ENCODE measurements at regions not wholly inside any gene's neighbourhood (a gene's known extent, or its start where the extent isn't known, plus 50 kb on each side); places are given as distances from the start of the nearest gene placed in this dataset.

DNA sequence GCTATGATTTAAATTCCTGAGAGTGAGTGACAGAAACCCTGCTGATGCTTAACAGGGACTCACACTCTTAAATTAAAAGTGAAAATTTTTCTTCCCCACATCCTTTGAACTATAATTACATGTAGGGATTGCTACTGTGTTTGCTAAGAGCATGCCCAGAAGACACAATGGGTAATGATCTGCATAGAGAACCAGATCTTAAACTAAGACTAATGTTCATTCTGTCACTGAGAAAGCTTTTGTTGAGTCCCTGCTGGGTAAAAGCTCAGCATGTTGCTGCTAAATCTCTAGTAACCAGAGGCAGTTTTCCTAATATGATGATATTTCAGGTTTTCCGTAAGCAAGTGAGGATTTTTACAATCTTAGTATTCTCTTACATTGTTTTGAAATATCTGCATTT is 424.8 kb upstream of the SMC2 start:
- H3K27ac ChIP-seq (ENCODE audit: low read depth, low read length) = no peak overlapping the region
- H3K36me3 ChIP-seq (ENCODE audit: insufficient read depth, low read length) = no peaks in the 10 kb centered on the region
- TF ChIP-seq CTCF (IDR thresholded peaks at IDR 0.05; ENCODE audit: extremely low read depth, low read depth, low read length) = no peak
- H3K27me3 ChIP-seq (ENCODE audit: insufficient read depth, low read length) = no peaks in the 10 kb centered on the region
- H3K4me3 ChIP-seq (ENCODE audit: insufficient read depth, low read length) = no peak overlapping the region
- no peak for DNase-seq (ENCODE audit: insufficient read length, low spot score, missing footprints)
- no peaks in the 10 kb centered on the region for H3K79me2 ChIP-seq (ENCODE audit: insufficient read depth, low read length)
- H3K9me3 ChIP-seq (ENCODE audit: low read depth, low read length) = no peaks in the 10 kb centered on the region
- no peaks in the 10 kb centered on the region for H4K20me1 ChIP-seq (ENCODE audit: insufficient read depth, low read length)
- no peaks in the 10 kb centered on the region for H3K4me1 ChIP-seq (ENCODE audit: insufficient read depth, low read length)
- H3K4me2 ChIP-seq (ENCODE audit: insufficient read depth, low read length) = no peak overlapping the region
- H2AFZ ChIP-seq (ENCODE audit: low read length) = no peak overlapping the region

GRCh38 chr9:103674271-103674670 is 419.8 kb upstream of the SMC2 start:
- no peak for DNase-seq (ENCODE audit: insufficient read length, low spot score, missing footprints)
- no peak overlapping the region for H2AFZ ChIP-seq (ENCODE audit: low read length)
- no peaks in the 10 kb centered on the region for H3K36me3 ChIP-seq (ENCODE audit: insufficient read depth, low read length)
- H4K20me1 ChIP-seq (ENCODE audit: insufficient read depth, low read length) = no peaks in the 10 kb centered on the region
- no peaks in the 10 kb centered on the region for H3K9me3 ChIP-seq (ENCODE audit: low read depth, low read length)
- no peaks in the 10 kb centered on the region for H3K4me1 ChIP-seq (ENCODE audit: insufficient read depth, low read length)
- H3K4me3 ChIP-seq (ENCODE audit: insufficient read depth, low read length) = no peak overlapping the region
- TF ChIP-seq CTCF (IDR thresholded peaks at IDR 0.05; ENCODE audit: extremely low read depth, low read depth, low read length) = no peak
- H3K4me2 ChIP-seq (ENCODE audit: insufficient read depth, low read length) = no peak overlapping the region
- no peak overlapping the region for H3K27ac ChIP-seq (ENCODE audit: low read depth, low read length)
- no peaks in the 10 kb centered on the region for H3K79me2 ChIP-seq (ENCODE audit: insufficient read depth, low read length)
- H3K27me3 ChIP-seq (ENCODE audit: insufficient read depth, low read length) = no peaks in the 10 kb centered on the region

DNA sequence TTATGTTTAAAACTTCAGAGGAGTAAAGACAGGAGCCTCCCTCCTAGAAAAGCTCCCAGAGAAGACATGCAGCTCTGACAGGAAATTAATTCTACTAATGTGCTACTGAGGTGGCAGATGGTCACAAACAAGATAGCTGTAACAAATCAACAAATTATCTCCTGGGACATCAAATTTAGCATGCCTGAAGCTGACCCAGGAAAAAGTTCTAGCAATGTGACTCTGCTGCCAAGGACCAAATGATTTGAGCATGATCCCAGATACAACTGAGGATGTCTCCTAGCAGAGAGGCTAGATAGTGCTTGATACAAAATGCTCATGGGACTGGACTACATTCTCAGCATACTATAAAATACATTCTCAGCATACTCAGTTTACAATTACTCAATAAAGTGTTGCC is 413.5 kb upstream of the SMC2 start:
- no peaks in the 10 kb centered on the region for H4K20me1 ChIP-seq (ENCODE audit: insufficient read depth, low read length)
- H3K4me3 ChIP-seq (ENCODE audit: insufficient read depth, low read length) = no peak overlapping the region
- H3K27ac ChIP-seq (ENCODE audit: low read depth, low read length) = no peak overlapping the region
- no peak overlapping the region for H2AFZ ChIP-seq (ENCODE audit: low read length)
- H3K4me2 ChIP-seq (ENCODE audit: insufficient read depth, low read length) = no peak overlapping the region
- no peaks in the 10 kb centered on the region for H3K9me3 ChIP-seq (ENCODE audit: low read depth, low read length)
- no peaks in the 10 kb centered on the region for H3K36me3 ChIP-seq (ENCODE audit: insufficient read depth, low read length)
- H3K27me3 ChIP-seq (ENCODE audit: insufficient read depth, low read length) = no peaks in the 10 kb centered on the region
- H3K79me2 ChIP-seq (ENCODE audit: insufficient read depth, low read length) = no peaks in the 10 kb centered on the region
- no peak for DNase-seq (ENCODE audit: insufficient read length, low spot score, missing footprints)
- TF ChIP-seq CTCF (IDR thresholded peaks at IDR 0.05; ENCODE audit: extremely low read depth, low read depth, low read length) = no peak
- no peaks in the 10 kb centered on the region for H3K4me1 ChIP-seq (ENCODE audit: insufficient read depth, low read length)

DNA sequence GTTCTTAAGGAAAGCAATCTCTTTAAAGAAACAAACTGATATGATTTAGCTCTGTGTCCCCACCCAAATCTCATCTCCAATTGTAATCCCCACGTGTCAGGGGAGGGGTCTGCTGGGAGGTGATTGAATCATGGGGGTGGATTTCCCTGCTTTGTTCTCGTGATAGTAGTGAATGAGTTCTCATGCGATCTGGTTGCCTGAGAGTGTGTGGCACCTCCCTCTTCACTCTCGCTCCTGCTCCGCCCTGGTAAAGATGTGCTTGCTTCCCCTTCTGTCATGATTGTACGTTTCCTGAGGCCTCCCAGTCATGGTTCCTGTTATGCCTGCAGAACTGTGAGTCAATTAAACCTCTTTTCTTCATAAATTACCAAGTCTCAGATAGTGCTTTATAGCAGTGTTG is 412.7 kb upstream of the SMC2 start:
- no peak overlapping the region for H2AFZ ChIP-seq (ENCODE audit: low read length)
- H3K4me3 ChIP-seq (ENCODE audit: insufficient read depth, low read length) = no peak overlapping the region
- no peaks in the 10 kb centered on the region for H3K4me1 ChIP-seq (ENCODE audit: insufficient read depth, low read length)
- H3K79me2 ChIP-seq (ENCODE audit: insufficient read depth, low read length) = no peaks in the 10 kb centered on the region
- no peak overlapping the region for H3K4me2 ChIP-seq (ENCODE audit: insufficient read depth, low read length)
- no peak for TF ChIP-seq CTCF (IDR thresholded peaks at IDR 0.05; ENCODE audit: extremely low read depth, low read depth, low read length)
- H3K27me3 ChIP-seq (ENCODE audit: insufficient read depth, low read length) = no peaks in the 10 kb centered on the region
- no peak for DNase-seq (ENCODE audit: insufficient read length, low spot score, missing footprints)
- H3K27ac ChIP-seq (ENCODE audit: low read depth, low read length) = no peak overlapping the region
- no peaks in the 10 kb centered on the region for H4K20me1 ChIP-seq (ENCODE audit: insufficient read depth, low read length)
- H3K36me3 ChIP-seq (ENCODE audit: insufficient read depth, low read length) = no peaks in the 10 kb centered on the region
- H3K9me3 ChIP-seq (ENCODE audit: low read depth, low read length) = no peaks in the 10 kb centered on the region
